Middle frontal gyrus (tissue), 1 donor: ENCODE measurements at regions not wholly inside any gene's neighbourhood (a gene's known extent, or its start where the extent isn't known, plus 50 kb on each side); places are given as distances from the start of the nearest gene placed in this dataset.

Experiments used
- DNase-seq: peaks from one replicate; pipeline ENCODE4 v3.0.0-alpha.2; 2015; ENCODE audit warnings: low spot score; ENCODE audit errors: extremely low spot score

DNA sequence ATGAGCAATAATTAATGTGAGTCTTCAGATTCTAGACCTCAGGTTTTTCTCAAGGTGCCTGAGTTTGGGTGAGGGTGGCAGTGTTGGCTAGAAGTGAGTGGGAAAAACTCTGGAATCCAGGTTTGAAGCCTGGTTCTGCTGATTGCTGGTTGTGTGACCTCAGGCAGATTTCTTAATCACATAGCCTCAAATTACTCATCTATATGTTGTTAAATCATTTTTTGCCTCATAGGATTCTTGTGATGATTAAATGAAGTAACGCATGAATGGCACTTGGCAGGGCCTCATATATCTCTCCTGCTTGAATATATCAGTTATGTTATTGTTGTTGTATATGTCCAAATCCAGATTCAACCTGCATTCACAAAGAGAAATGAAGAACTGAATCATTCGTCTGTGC lies 60.5 kb downstream of the NR2F2 start:
- DNase-seq = no peak

DNA sequence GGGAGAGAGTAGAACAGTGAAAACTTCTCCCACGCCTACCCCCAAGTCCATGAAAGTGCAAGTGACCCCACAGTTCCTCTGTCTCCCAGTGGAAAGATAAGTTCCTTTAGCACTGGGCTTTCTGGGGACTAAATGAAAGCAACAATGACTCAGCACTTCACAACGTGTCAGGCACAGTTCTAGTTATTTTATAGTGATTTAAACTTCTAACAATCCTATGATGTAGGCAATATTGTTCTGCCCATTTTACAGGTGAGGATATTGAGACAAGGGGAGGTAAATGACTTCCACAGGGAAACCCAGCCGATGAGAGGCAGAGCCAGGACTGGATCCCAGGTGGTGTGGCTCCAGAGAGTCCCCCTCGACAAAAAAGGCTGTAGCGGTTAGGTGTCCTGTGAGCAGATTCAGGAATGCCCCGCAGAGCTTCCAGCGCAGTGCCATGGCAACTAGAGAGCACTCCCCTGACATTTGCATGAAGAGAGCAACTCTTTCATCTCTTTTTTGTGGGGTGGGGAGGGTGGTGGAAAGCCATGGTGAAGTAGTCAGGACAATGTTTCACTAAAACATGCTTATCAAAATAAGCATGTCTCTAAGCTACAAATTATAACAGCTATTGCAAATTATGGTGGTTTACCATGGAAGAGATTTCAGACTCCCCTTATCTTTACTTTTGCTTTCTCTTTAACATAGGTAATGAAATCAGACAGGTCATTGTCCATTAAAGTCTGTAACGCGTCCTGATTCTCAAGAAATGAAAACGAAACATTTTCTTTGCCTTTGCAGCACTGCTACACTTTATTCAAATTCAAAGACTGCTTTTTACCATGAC lies 62.1 kb downstream of the NR2F2 start:
- no peak for DNase-seq

DNA sequence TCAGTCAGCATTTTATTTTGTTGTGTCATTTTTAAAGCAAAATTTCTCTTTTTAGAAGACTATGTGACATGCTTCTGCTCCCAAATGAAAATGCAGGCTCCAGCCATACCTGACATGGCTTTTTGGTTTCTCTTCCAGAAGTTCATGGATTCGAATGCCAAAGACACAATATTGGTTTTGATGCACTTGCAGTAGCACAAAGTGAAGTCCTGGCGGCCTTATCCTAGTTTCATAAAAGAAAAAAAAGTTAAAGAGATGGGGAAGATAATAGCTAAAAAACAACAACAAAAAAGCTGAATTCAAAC lies 62.7 kb downstream of the NR2F2 start:
- no peak for DNase-seq

DNA sequence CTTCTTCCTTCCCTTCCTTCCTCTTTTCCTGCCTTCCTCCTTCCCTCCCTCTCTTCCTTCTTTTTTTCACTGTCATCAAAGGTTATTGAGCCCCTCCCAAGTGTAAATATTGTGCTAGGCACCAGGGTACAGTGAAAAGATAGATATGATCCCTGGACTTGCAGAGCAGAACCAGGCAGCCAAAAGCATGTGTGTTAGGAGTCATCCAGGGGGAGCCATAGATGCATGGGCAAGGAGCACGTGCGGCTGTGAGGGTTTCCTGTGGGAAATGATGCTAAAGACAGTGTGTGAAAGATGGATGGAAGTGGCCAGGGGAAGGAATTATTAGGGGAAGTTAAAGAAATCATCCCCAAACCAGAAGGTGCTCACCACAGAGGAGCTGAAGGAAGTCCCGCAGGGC lies 65.2 kb downstream of the NR2F2 start:
- DNase-seq = no peak

DNA sequence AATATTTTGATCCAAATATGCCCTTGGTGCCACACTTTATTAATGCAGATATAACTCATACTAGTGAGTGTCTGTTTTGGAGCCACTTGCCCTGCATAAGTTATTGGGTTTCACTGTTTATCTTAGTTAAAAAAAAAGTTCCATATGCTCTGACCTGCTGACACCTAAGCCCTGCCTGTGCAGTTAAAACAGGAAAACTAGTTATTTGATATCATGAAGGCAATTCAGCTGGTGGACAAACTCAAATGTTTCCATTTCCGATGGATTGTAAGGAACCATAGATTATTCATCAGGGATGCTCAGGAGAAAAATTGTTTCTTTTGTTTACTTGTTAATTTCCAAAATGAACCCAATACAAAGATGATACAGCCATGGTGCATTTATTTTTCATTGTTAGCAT lies 68.3 kb downstream of the NR2F2 start:
- no peak for DNase-seq

DNA sequence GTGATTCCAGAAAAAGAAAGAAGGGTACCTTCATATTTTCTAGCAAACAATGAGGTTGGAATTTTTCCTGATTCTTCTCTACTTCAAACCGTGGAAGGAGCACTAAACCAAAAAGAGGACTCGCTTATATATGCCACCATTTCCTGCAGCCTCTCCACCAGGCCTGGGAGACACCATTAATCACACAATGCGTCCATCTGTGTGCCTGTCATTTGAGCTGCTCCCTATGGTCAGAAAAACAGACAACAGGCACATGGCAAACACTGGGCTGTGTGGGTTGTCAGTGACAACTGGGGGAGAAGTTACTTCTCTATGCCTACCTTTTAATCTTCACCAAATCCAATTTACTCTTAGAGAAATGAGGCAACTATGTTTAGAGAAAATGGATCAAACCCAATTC lies 71.9 kb downstream of the NR2F2 start:
- no peak for DNase-seq

DNA sequence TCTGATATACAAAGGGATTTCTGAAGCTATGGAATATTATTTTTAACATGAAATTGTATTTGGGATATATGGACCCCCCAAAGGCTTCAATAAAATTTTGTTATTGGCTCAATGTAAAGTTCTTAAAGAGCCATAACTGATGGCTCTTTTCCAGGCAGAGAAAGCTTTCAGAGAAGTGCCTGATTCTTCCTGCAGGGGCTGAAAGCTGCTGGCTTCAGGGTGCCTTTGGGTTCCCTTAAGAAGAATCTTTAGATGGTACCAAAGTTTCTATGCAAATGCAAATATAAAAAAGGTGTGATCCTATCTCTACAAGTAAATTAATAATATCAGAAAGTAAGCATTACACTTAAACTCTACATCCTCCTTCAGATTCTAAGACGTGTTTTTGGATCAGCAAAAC lies 72.6 kb downstream of the NR2F2 start:
- DNase-seq = no peak

DNA sequence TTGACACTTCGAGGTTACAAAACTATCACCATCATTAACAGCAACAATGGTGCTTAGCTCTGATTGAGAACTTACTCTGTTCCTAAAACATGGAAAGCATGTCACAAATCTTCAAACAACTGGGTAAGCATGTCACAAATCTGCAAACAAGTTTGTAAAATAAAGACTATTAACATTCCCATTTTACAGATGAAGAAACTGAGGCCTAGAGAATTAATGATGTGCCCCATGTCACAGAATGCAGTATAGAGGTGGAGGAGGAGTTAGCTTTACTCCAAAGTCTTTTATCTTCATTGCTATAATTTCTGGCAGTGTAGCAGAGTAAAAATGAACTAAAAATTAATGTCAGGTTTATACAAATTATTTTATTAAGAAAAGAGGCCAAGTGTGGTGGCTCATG lies 73.4 kb downstream of the NR2F2 start:
- DNase-seq = no peak

DNA sequence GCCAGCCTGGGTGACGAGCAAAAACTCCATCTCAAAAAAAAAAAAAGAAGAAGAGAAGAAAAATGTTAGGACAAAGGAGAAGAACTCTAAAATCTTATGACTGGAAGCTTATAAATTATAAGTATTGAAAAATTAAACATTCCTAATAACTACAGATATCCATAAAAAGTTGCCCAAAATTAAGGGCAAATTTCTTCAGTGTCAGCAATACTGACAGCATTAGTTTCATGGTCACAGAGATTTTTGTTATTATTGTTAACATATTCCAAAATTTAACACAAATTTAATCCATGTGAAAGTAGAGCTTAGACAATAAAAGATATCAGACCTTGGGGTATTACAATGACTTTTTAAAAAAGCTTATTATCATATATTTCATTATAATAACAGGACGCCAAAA lies 74.1 kb downstream of the NR2F2 start:
- no peak for DNase-seq

DNA sequence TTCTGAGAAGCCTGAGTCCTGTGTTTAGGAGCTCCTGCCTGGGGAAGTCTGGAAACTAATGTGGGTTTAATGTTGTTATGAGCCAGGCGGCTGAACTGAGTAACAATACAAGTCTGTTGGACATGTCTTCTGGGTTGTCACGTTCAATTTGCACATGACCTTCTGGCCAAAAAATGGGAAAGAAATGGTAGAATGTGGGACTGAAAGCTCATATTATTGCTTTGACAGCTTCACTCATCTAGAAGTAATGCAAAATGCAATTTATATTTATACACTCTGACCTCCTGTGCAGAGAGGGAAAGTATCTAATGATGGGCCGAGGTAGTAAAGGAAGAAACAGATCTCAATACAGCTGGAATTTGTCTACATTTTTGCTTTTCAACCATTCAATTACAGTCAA lies 75.8 kb downstream of the NR2F2 start:
- no peak for DNase-seq

DNA sequence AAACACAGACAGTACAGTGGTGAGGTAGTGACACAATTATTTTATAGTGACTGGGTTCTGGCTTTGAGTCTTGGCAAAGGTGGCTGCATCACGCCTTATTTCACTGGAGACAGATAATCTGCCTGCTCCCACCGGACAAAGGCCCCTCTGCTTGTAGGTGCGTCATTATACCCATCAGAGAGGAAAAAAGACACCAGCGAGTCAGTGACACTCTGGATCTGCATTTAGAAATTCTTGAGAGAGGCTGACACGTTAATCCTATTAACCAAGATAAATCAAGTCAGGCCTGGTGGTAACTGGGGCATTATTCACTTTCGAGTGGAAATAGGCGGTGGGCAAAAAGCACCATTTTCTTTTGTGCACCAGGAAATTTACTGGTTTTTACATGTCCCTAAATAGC lies 76.2 kb downstream of the NR2F2 start:
- no peak for DNase-seq

DNA sequence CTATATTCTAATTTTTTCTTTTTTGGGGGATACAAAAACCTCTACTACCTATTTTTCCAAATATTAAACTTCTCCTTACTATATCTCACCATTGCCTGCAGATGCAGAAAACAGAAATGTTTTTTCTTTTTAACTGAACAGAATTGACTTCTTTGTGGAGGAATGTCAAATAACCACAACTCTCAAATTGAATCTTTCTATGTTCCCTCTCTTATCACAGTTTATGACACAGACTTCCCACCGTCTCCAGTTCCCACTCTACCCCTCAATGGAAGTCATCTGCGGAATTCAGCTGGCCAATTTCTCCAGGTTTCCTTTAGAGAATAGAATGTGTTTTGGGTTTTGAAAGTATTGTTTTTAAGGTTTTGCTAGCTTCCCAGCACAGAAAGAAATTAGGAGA lies 77.0 kb downstream of the NR2F2 start:
- DNase-seq = no peak

DNA sequence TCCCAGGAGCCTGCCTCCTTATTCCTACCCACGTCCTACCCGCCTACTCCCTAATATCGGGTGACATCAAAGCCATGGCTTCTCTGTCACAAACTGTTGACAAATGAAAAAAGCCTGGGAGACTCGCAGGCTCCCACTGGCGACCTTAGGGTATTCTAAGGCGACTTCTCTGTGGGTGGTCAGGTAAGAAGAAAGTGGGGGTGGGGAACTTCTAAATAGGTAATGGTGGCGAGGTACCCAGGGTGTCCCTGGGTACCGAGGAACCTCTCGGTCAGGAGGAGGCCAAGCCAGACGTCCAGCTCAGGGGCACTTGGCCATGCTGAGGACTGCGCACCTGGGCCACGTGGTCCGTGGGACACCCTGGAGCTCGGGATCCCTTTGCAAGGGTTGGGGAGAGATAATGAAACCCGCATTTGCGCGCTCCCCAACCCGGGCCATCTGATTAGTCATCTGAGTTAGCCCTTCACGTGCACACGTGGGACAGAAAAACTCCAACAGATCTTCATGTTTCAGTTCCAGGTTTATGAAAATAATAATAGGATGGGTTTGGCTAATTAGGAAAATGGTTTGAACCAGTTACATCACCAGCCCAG lies 78.2 kb downstream of the NR2F2 start:
- DNase-seq = no peak

DNA sequence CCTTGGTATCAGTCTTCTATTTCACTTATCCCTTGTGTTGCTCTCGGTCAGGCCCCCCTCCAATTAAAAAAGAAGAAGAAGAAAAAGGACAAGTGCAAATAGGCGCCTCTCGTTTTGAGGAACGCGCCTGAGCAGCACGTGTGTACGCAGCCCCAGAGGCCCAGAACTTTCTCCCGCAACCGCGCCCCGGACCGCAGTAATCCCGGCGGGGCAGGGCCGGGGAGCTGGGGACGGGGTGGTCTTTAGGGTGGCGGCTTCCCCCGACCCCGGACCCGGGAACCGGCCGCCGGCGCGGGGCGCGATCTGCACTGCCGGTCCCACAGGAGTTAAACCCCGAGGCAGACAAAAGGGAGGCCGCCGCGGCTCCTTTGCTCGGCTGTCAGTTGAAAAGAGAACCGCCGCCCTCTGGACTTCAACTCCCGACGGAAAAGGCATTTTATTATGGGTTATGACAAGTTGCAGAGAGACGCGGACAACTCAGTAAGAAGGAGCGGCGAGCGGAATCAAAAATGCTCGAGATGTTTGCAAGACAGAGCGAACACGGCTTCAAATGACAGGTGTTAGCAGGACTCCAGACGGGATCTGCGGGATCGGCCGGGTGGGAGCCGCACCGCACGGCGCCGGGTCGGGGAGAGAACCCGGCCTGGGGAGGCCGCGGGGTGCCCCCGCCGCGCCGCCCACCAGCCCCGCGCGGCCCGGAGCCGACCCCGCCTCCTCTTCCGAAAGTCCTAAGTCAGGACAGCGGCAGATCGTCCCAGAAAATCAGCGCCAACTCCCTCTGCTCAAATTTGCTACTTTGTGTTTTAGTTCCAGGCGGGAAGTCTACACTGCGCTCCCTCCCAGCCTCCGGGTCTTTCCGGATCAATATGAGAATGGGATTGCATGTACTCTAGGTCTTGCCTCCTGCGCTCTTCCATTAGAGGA lies 79.0 kb downstream of the NR2F2 start:
- no peak for DNase-seq

DNA sequence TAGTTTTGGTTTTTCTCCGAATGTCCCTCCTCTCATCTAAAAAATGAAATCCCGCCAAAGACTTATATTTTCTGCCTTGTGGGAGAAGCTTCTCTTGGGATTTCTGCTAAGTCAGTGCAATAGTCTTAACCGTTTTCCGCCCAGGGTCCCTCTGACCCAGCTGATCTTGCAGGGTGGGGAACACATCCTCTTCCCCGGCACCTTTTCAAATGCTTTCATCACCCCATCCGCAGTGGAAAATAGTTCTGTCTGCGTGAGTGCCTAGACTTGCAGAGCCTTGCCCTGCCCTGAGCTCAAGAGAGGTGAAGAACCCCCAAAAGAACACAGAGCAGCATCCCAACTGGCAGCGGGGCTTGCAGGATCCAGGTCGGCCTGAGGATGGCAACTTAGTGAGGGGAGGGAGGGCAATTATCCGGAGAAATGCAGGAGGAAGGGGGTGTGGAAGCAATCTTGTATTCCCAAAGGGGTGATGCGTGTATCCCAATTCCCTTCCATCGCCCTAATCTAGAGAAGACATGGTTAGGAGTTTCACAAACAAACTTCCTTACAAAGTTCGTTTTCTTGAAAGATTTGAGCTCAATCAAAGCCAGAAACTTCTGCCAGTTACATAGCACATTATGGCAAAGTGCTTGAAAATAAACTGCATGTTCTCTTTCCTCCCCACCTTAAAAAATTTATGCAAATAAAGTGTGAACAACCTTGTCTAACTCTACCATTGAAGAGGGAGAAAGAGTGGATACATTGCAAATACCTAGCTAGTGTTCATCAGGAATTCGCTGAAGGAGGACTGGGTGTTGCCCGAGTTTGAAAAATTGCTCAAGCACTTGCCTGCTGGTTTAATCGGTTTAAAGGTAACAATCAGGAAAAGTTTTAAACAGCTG lies 79.9 kb downstream of the NR2F2 start:
- no peak for DNase-seq

DNA sequence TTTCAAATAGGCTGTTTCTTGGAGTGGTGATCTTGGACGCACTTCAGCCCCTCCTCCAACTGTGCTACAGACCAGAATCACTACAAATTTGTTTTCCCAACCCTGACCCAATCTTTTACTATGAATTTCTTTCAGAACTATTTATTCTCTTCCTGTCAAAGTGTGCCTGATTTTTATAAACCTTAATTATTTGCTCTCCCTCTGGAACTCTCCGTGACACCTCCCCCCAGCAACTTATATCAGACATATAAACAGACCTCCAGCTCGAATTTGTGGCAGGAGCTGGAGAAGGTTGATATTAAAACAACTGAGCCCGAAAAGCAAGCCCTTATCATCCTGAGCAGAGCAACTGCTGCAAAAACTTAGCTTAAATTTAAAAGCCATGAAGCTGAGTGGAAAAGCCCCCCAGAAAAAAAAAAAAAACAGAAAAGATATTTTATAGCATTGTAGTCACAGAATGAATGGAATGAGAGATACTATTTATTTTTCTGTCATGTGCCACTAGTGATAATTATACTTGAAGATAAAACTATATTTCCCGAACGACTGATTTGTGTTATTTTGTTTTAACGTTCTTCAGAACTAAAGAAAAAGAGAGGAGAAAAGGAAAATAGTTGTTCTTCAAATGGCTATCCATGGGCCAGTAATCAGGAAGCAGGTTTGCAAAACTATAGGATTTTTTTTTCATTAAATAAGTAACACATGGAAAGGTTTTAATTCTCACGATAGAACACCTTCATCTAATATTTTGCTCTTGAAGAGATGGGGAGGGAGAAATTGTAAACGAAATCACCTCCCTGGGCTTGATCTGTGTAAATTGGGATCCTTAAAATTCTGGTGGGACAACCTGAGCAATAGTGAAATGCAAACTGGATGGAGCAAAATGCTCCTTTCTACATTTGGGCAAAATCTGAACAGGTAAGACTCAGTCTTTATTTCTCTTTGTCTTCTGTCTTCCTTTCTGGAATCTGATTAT lies 80.8 kb downstream of the NR2F2 start:
- no peak for DNase-seq

DNA sequence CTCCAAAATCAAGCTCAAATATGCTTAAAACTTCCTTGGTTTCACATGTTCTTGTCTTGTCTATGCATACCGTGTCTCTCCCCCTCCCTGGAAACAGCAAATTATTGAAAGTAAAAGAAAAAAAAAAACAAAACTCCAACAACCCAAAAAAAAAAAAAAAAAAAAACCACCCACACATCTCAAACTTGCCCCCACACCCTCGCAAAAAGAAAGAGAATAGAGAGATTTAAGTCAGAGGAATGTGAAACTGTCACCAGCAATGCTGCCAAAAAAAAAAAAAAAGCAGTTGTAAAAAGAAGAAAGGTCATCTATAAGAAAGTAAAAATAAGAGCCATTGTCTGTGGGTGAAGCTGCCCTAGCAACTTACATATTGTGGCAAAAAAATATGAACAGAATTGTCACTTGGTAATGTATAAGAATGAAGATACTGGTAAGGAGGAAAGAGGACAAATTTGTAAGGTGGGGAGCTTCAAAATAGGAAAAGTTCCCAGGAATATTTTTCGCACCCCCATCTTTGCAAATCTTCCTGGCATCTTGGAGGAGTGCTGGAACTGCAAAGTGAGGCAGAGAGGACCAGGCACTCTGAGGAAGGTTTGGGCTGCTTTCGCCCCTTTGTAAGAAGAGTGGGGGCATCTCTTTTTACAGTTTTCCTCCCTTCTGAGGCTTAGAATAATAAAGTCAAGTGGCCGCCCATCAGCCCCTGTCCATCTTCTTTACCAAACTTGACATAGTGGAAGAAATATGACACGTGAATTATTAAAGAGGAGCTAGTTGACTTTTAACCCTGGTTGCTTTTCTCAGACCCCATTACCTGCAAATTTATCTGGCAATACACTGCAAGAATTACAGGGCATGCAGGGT lies 81.8 kb downstream of the NR2F2 start:
- no peak for DNase-seq

DNA sequence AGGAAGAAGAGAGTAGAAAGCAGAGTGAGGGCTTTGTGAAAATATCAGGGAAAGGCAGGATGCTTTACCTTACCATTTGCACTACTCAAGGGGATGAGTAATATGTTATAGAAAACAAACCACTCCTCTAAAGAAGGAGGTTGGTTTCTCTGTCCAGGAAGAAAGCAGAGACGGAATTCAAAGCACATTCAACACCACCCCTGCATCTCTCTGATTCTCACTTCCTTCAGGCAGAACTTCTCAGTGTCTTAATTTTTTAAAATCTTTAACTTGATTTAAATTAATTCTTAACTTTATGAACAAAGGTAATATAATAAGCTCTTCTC lies 82.4 kb downstream of the NR2F2 start:
- no peak for DNase-seq

DNA sequence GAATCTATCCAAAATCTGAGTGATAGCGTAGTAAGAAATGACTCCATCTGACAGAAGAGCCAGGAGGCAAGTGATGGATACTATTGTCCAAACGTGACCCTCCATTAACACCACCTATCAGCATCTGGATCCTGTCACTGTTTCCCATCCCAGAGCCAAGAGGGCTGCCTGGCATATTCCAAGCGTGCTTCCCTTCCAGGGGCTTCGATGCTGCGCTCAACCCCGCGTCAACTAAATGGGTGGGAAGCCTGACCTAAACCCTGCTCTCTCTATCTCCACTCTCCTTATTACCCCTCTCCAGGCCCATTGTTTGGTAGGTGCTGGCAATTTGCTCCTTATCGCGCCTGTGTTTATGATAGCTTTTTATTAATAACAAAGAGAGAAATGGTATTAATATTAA lies 83.2 kb downstream of the NR2F2 start:
- no peak for DNase-seq
